ENCODE measurements at regions not wholly inside any gene's neighbourhood (a gene's known extent, or its start where the extent isn't known, plus 50 kb on each side); places are given as distances from the start of the nearest gene placed in this dataset.
A peak's percentile ranks its signal among the peaks of the same experiment; 100 is the strongest.
"Not testable (repeated sequence)": the region's sequence is repeated elsewhere in the genome, so short reads cannot be mapped to it uniquely, and the experiment has no call there.

GRCh38 chr2:140086964-140087363 is 1306.8 kb upstream of the NXPH2 start:
- no peak for ATAC-seq
- Histone ChIP-seq H3K4me3 (no peak overlapping the region), H3K36me3 (no peaks in the 10 kb centered on the region), H3K27ac (no peak overlapping the region), H3K27me3 (no peaks in the 10 kb centered on the region), H3K4me1 (no peaks in the 10 kb centered on the region), H3K9me3 (no peaks in the 10 kb centered on the region)
- intact Hi-C loops (cut with DNase I), result no loop called here
- DNase-seq, result no peak
- no peak for TF ChIP-seq CTCF (IDR thresholded peaks at IDR 0.05)
- 74 to 79% methylated on average over 1 of the region's 1 CpG for WGBS, 2 donors

DNA sequence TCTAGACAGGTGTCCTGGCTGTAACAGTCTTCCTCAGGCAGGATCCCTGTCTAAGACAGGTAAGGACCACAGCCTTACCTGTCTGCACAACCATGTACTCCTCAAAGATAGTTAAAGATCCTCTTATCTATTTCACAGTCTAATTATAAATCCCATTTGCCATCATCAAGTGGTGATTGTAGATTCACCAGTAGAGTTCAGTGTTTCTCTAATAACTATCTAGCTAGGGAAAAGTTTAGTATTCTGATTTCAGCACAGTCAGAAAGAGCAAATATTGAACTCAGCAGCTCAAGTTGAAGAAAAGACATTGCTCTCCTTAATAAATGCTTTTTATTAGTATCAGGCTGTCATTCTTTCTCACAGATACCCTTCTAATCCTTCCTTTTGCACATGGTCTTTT is 1305.5 kb upstream of the NXPH2 start:
- H3K27ac ChIP-seq, result no peak overlapping the region
- H3K4me1 ChIP-seq, result no peaks in the 10 kb centered on the region
- DNase-seq, result no peak
- no peak for ATAC-seq
- H3K4me3 ChIP-seq, result no peak overlapping the region
- H3K36me3 ChIP-seq, result no peaks in the 10 kb centered on the region
- H3K27me3 ChIP-seq, result no peaks in the 10 kb centered on the region
- intact Hi-C loops (cut with DNase I), result no loop called here
- peak in 2 of 9 donors; percentile 15 to 19 for TF ChIP-seq CTCF (IDR thresholded peaks at IDR 0.05)
- no peaks in the 10 kb centered on the region for H3K9me3 ChIP-seq

GRCh38 chr2:140079038-140079437 is 1298.8 kb upstream of the NXPH2 start:
- Histone ChIP-seq H3K36me3 (no peaks in the 10 kb centered on the region), H3K27ac (no peak overlapping the region), H3K27me3 (peaks cover 0 to 4% (median 0%) of the 10 kb centered on the region in 7 donors), H3K9me3 (no peaks in the 10 kb centered on the region), H3K4me3 (no peak overlapping the region), H3K4me1 (no peaks in the 10 kb centered on the region)
- TF ChIP-seq CTCF (IDR thresholded peaks at IDR 0.05), result no peak
- DNase-seq, result no peak
- ATAC-seq, result no peak
- intact Hi-C loops (cut with DNase I), result no loop called here

- no peak for TF ChIP-seq CTCF (IDR thresholded peaks at IDR 0.05)
- H3K9me3 ChIP-seq, result no peaks in the 10 kb centered on the region
- WGBS, 2 donors, result 81 to 88% methylated on average over 2 of the region's 2 CpGs
- no peak overlapping the region for H3K4me3 ChIP-seq
- no peak overlapping the region for H3K27ac ChIP-seq
- intact Hi-C loops (cut with DNase I), result no loop called here
- H3K27me3 ChIP-seq, result peaks cover 0 to 4% (median 0%) of the 10 kb centered on the region in 7 donors
- ATAC-seq, result no peak
- no peaks in the 10 kb centered on the region for H3K4me1 ChIP-seq
- no peak for DNase-seq
- no peaks in the 10 kb centered on the region for H3K36me3 ChIP-seq
Measured at GRCh38 chr2:140076164-140076563, 1296.0 kb upstream of the NXPH2 start.

DNA sequence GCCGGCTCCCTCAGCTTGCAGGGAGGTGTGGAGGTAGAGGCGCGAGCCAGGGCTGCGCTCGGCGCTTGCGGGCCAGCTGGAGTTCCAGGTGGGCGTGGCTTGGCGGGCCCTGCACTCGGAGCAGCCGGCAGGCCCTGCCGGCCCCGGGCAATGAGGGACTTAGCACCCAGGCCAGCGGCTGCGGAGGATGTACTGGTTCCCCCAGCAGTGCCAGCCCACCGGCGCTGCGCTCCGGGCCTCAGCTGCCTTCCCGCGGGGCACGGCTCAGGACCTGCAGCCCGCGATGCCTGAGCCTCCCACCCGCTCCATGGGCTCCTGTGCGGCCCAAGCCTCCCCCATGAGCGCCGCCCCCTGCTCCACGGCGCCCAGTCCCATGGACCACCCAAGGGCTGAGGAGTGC is 1293.6 kb upstream of the NXPH2 start:
- 94 to 96% methylated on average over 30 of the region's 30 CpGs for WGBS, 2 donors
- H3K9me3 ChIP-seq; H3K27ac ChIP-seq; intact Hi-C loops (cut with DNase I); ATAC-seq; H3K36me3 ChIP-seq; H3K4me3 ChIP-seq; H3K4me1 ChIP-seq; H3K27me3 ChIP-seq: not testable (repeated sequence)
- DNase-seq, result peak in 1 of 2 donors; percentile 4
